GM12872 (cell line): ENCODE measurements at regions not wholly inside any gene's neighbourhood (a gene's known extent, or its start where the extent isn't known, plus 50 kb on each side); places are given as distances from the start of the nearest gene placed in this dataset.

Source experiments
- TF ChIP-seq, protein P1 (sequence below): IDR thresholded peaks from 3 replicates; pipeline ENCODE4 v1.5.1; 2011; ENCODE audit warnings: low read depth, mild to moderate bottlenecking, low read length, moderate library complexity; ENCODE audit not compliant: insufficient read depth

DNA sequence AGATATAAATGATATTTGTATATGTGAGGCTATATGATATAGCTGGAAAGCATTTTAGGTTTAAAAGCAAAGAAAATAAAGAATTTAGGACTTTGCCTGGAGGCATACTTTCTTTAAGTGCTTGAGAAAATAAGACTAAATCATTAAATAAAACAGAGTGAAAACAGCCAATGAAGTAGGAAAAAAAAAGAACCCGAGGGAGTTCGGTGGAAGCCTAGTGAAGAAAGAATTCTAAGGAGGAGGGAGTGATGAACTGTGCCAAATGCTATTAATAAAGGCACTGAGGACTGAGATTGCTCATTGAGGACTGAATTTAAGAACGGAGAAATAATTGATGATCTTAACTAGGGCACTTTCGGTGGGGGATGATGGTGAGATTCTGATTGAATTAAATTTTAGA is 573.5 kb downstream of the DSC3 start:
- TF ChIP-seq, protein P1, sequence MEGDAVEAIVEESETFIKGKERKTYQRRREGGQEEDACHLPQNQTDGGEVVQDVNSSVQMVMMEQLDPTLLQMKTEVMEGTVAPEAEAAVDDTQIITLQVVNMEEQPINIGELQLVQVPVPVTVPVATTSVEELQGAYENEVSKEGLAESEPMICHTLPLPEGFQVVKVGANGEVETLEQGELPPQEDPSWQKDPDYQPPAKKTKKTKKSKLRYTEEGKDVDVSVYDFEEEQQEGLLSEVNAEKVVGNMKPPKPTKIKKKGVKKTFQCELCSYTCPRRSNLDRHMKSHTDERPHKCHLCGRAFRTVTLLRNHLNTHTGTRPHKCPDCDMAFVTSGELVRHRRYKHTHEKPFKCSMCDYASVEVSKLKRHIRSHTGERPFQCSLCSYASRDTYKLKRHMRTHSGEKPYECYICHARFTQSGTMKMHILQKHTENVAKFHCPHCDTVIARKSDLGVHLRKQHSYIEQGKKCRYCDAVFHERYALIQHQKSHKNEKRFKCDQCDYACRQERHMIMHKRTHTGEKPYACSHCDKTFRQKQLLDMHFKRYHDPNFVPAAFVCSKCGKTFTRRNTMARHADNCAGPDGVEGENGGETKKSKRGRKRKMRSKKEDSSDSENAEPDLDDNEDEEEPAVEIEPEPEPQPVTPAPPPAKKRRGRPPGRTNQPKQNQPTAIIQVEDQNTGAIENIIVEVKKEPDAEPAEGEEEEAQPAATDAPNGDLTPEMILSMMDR, result no peak

DNA sequence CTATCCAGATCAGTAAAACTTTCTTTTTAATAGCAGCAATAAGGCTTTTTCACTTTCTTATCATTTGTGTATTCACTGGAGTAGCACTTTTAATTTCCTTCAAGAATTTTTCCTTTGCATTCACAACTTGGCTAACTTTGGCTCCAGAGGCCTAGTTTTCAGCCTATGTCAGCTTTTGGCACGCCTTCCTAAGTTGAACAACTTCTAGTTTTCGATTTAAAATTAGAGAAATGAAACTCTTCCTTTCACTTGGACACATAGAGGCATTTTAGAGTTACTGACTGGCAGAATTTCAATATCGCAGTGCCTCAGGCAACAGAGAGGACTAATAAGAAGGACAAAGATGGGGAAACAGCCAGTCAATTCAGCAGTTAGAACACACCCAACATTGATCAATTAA is 577.4 kb downstream of the DSC3 start:
- TF ChIP-seq, protein P1, result no peak

DNA sequence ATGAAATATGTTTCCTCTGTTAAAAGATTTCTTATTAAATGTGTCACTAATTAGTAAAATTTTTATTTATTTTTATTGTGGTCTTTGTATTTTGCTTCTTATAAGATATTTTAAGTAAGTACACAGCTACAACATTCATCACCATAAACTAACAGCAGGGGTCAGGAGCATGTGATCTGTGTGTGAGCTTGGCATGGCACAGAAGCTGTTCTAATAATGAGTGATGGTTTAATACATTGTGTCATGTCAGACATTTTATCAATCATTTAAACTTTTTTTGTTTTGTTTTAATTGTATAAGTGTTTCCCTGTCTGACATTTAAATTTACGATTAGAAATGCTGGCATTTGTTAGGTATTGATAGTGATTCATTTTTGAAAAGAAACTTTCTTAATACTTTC is 585.4 kb downstream of the DSC3 start:
- TF ChIP-seq, protein P1, result no peak

DNA sequence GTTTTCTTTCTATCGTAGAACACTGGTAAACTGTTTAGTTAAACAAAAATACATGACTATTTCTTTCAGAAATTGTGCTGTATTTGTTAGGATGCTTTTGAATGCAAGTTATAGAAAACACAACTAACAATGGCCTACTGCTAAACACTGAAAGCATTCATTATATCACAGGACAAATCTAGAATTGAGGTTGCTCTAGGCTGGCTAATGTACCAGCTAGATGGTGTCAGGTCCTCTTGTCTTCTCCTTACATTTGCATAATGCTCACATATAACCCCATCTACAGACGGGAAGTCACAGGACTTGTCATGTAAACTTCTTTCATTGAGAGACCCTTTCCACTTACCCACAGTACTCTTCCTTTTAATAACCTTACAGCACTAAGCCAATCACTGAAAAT is 586.8 kb downstream of the DSC3 start:
- TF ChIP-seq, protein P1, result no peak

- TF ChIP-seq, protein P1, result no peak
Observed at GRCh38 chr18:30454920-30455319, 587.6 kb downstream of the DSC3 start.

DNA sequence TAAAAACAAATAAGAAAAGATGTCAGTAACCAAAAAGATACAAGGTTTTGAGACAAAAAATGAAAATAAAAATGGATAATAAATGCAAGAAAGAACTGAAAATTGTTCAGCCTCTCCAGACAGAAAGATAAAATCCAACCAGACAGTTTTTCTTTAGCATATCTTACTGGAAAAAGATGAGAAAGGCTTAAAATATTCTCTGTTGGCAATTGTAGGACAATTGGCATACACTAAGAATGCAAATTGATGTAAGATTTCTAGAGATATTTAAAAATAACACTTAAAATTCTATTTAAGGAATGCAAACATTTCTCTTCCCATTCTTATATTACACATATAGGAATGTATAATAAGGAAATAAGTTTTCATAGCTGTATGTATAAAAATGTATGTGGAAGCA is 590.6 kb downstream of the DSC3 start:
- TF ChIP-seq, protein P1, result no peak

GRCh38 chr18:30450927-30451326 is 591.6 kb downstream of the DSC3 start:
- TF ChIP-seq, protein P1, result no peak

- TF ChIP-seq, protein P1, result no peak
Observed at GRCh38 chr18:30446605-30447004, 595.9 kb downstream of the DSC3 start.
